ENCODE measurements at regions not wholly inside any gene's neighbourhood (a gene's known extent, or its start where the extent isn't known, plus 50 kb on each side); places are given as distances from the start of the nearest gene placed in this dataset.

GRCh38 chr21:14686466-14687267 is 140.6 kb upstream of the SAMSN1 start:
- H3K27ac ChIP-seq: no peak overlapping the region
- no peaks in the 10 kb centered on the region for H3K4me1 ChIP-seq
- no peaks in the 10 kb centered on the region for H3K36me3 ChIP-seq

DNA sequence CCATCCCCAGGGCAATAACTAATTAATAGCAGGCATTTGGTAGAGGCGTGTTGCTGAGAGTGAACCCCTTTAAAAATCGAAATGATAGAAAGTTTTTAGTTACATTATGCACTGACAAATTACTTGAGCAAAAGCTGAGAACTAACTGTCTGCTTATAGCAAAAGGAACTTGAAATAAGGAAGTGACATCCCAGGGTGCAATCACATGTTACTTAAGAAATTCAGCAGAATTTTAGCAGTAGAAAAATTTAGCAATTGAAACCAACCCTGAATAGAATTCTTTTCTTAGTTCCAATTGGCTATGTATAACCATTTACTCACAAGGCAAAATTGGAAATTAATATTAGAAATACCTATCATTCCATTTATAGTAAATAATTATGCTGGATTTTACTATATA is 139.5 kb upstream of the SAMSN1 start:
- Histone ChIP-seq H3K4me1 (no peaks in the 10 kb centered on the region), H3K4me3 (no peak overlapping the region), H3K27ac (no peak overlapping the region), H3K27me3 (no peaks in the 10 kb centered on the region), H3K9me3 (no peaks in the 10 kb centered on the region), H3K36me3 (no peaks in the 10 kb centered on the region)
- TF ChIP-seq CTCF (IDR thresholded peaks at IDR 0.05): no peak
- DNase-seq (ENCODE audit: low spot score): no peak

More at GRCh38 chr21:14686466-14687267, 140.6 kb upstream of the SAMSN1 start:
- Histone ChIP-seq H3K9me3 (no peaks in the 10 kb centered on the region), H3K27me3 (no peaks in the 10 kb centered on the region), H3K4me3 (no peak overlapping the region)
- DNase-seq (ENCODE audit: low spot score): no peak
- TF ChIP-seq CTCF (IDR thresholded peaks at IDR 0.05): no peak

DNA sequence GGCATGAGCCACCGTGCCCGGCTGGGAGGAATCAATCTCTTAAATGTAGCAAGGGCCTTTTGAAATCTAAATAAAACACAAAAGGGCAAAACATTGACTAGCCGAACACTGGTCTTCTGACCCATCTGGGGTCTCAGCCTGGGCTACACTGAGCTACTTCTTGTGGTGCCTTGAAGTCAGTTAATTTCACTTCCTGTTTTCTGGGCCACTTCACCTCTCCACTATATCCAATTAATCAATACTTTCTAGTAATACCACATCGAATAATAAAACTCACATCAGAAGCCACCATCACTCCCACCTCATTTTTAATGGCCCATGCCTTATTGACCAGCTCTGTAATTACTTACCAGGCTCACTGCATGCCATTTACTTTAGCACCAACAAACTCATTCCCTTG is 138.0 kb upstream of the SAMSN1 start:
- Histone ChIP-seq H3K27me3 (no peaks in the 10 kb centered on the region), H3K36me3 (no peaks in the 10 kb centered on the region), H3K4me1 (no peaks in the 10 kb centered on the region), H3K9me3 (no peaks in the 10 kb centered on the region), H3K27ac (no peak overlapping the region), H3K4me3 (no peak overlapping the region)
- TF ChIP-seq CTCF (IDR thresholded peaks at IDR 0.05): no peak
- no peak for DNase-seq (ENCODE audit: low spot score)

DNA sequence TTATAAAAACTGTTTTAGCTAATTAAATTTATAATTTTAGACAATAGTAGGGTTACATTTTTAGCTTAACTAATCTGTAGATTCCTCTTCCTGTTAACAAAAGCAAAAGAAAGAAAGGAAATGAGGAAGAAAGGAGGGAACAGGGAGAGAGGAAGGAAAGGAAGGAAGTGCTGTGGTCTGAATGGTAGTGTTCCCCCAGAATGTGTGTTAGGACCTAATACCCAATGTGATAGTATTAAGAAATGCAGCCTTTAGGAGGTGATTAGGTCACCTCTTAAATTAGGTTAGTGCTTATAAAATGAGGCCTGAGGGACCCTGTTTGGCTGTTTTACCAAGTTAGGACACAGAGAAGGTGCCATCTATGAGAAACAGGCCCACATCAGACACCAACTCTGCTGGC is 136.9 kb upstream of the SAMSN1 start:
- Histone ChIP-seq H3K4me1 (no peaks in the 10 kb centered on the region), H3K4me3 (no peak overlapping the region), H3K9me3 (no peaks in the 10 kb centered on the region), H3K27ac (no peak overlapping the region), H3K36me3 (no peaks in the 10 kb centered on the region), H3K27me3 (no peaks in the 10 kb centered on the region)
- TF ChIP-seq CTCF (IDR thresholded peaks at IDR 0.05): no peak
- no peak for DNase-seq (ENCODE audit: low spot score)

DNA sequence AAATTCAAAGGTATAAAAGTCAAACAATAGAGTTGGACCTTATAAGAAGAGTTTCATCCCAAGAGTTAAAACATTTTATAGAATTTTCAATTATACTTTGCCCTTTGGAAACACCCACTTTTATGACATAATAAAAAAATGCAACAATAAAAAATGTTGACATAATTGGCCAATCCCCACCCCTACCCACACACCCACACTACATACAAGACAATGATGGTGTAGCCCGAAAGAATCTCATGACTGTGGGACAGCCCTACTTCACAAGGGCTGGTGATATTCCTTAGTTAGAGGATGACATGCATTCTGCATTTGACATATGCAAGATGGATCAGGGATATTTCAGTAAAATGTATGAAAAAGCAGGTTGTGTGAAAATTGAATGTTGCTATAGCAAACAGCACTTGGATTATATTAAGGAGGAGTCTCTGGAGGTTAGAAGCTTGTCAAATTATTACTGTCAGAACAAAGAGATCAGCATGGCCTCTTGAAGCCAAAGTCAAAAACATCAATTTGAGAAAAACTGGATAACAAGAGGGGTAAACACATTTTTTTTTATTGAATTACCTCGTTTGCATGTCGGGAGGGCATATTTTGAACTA is 133.0 kb upstream of the SAMSN1 start:
- Histone ChIP-seq H3K27ac (no peak overlapping the region), H3K36me3 (no peaks in the 10 kb centered on the region), H3K27me3 (no peaks in the 10 kb centered on the region), H3K9me3 (no peaks in the 10 kb centered on the region), H3K4me1 (no peaks in the 10 kb centered on the region), H3K4me3 (no peak overlapping the region)
- no peak for DNase-seq (ENCODE audit: low spot score)
- no peak for TF ChIP-seq CTCF (IDR thresholded peaks at IDR 0.05)
